ENCODE measurements at regions not wholly inside any gene's neighbourhood (a gene's known extent, or its start where the extent isn't known, plus 50 kb on each side); places are given as distances from the start of the nearest gene placed in this dataset.

- ChIA-PET POLR2A (no interaction called here), CTCF (no interaction called here)
- in situ Hi-C loops (cut with HindIII; ENCODE audit: low pct_unique_long_range_greater_than_20kb, low sequenced_read_pairs) = no loop called here
- DNase-seq (ENCODE audit: low read depth, low spot score) = no peak
- BruUV-seq (replicated peaks) = no TSS peak
- Histone ChIP-seq H3K36me3 (ENCODE audit: control insufficient read depth, insufficient read depth, low read length) (no peaks in the 10 kb centered on the region), H3K4me1 (ENCODE audit: control insufficient read depth, insufficient read depth, low read length) (no peaks in the 10 kb centered on the region), H3K27me3 (ENCODE audit: control insufficient read depth, insufficient read depth, low read length) (no peaks in the 10 kb centered on the region), H3K4me3 (ENCODE audit: low read depth in 2 of 2, low read length in 2 of 2) (no peak overlapping the region), H3K27ac (ENCODE audit: low read length) (no peak overlapping the region), H3K9me3 (ENCODE audit: control insufficient read depth, insufficient read depth, low read depth, low read length) (no peaks in the 10 kb centered on the region)
- TF ChIP-seq REST (IDR thresholded peaks at IDR 0.05; ENCODE audit: insufficient read depth in 1 of 2, low read depth in 2 of 2, low read length in 1 of 2) (no peak), POLR2AphosphoS5 (IDR thresholded peaks at IDR 0.05; ENCODE audit: low read depth, low read length) (no peak), TCF7L2 (IDR thresholded peaks at IDR 0.05; ENCODE audit: low read depth, low read length) (no peak), CTCF (IDR thresholded peaks at IDR 0.05) (no peak), SIN3A (IDR thresholded peaks at IDR 0.05; ENCODE audit: borderline replicate concordance, insufficient read depth, low read depth, low read length) (no peak)
- no peak for ATAC-seq
- intact Hi-C loops (cut with micrococcal nuclease; ENCODE audit: unreplicated experiment) = no loop called here
Observed at GRCh38 chr4:81891005-81891996, 419.6 kb upstream of the RASGEF1B start.

- TF ChIP-seq REST (IDR thresholded peaks at IDR 0.05; ENCODE audit: insufficient read depth in 1 of 2, low read depth in 2 of 2, low read length in 1 of 2) (no peak), TCF7L2 (IDR thresholded peaks at IDR 0.05; ENCODE audit: low read depth, low read length) (no peak), SIN3A (IDR thresholded peaks at IDR 0.05; ENCODE audit: borderline replicate concordance, insufficient read depth, low read depth, low read length) (no peak), CTCF (IDR thresholded peaks at IDR 0.05) (no peak), POLR2AphosphoS5 (IDR thresholded peaks at IDR 0.05; ENCODE audit: low read depth, low read length) (no peak)
- H3K36me3 ChIP-seq (ENCODE audit: control insufficient read depth, insufficient read depth, low read length) = no peaks in the 10 kb centered on the region
- intact Hi-C loops (cut with micrococcal nuclease; ENCODE audit: unreplicated experiment) (no loop called here), in situ Hi-C loops (cut with HindIII; ENCODE audit: low pct_unique_long_range_greater_than_20kb, low sequenced_read_pairs) (no loop called here)
- POLR2A ChIA-PET = no interaction called here
- CTCF ChIA-PET = no interaction called here
- H3K27me3 ChIP-seq (ENCODE audit: control insufficient read depth, insufficient read depth, low read length) = no peaks in the 10 kb centered on the region
- ATAC-seq (no peak), DNase-seq (ENCODE audit: low read depth, low spot score) (no peak)
- no peak overlapping the region for H3K27ac ChIP-seq (ENCODE audit: low read length)
- BruUV-seq (replicated peaks) = no TSS peak
- no peaks in the 10 kb centered on the region for H3K9me3 ChIP-seq (ENCODE audit: control insufficient read depth, insufficient read depth, low read depth, low read length)
- H3K4me1 ChIP-seq (ENCODE audit: control insufficient read depth, insufficient read depth, low read length) = no peaks in the 10 kb centered on the region
- H3K4me3 ChIP-seq (ENCODE audit: low read depth in 2 of 2, low read length in 2 of 2) = no peak overlapping the region
Observed at GRCh38 chr4:81884986-81885385, 413.3 kb upstream of the RASGEF1B start.

Measured in Panc1 (cell line).